GM23338 (cell line): ENCODE measurements at regions not wholly inside any gene's neighbourhood (a gene's known extent, or its start where the extent isn't known, plus 50 kb on each side); places are given as distances from the start of the nearest gene placed in this dataset.

Experiments
- ATAC-seq: fragments of 200-7000 bp; cut with Tn5 transposase; 3 replicates; pipeline ENCODE4 v1.9.1; 2020
- DNase-seq: peaks from one replicate; pipeline ENCODE4 v3.0.0-alpha.2; 2015; ENCODE audit warnings: low spot score
- H2AFZ ChIP-seq: fragments of 200-600 bp; sonication (generic); 2 replicates; pipeline ENCODE4 v1.8.0; 2016; ENCODE audit warnings: antibody characterized with exemption, mild to moderate bottlenecking, moderate library complexity
- H3F3A ChIP-seq: fragments of 200-600 bp; sonication (generic); replicated peaks from 2 replicates; pipeline ENCODE4 v1.8.0; 2017; ENCODE audit warnings: antibody characterized with exemption, mixed run types, low read depth
- H3K27ac ChIP-seq: fragments of 200-600 bp; sonication (generic); 2 replicates; pipeline ENCODE4 v1.6.1; 2016; ENCODE audit warnings: low read depth
- H3K27me3 ChIP-seq: fragments of 200-600 bp; sonication (generic); 2 replicates; pipeline ENCODE4 v1.8.0; 2016; ENCODE audit warnings: mild to moderate bottlenecking, mixed run types, moderate library complexity; ENCODE audit not compliant: insufficient read depth
- H3K36me3 ChIP-seq: fragments of 200-600 bp; sonication (generic); 2 replicates; pipeline ENCODE4 v1.8.0; 2016; ENCODE audit warnings: mild to moderate bottlenecking; ENCODE audit not compliant: insufficient read depth
- H3K4me1 ChIP-seq: fragments of 200-600 bp; sonication (generic); 2 replicates; pipeline ENCODE4 v1.8.0; 2016; ENCODE audit warnings: mild to moderate bottlenecking, moderate library complexity; ENCODE audit not compliant: insufficient read depth
- H3K4me2 ChIP-seq: fragments of 200-600 bp; sonication (generic); 2 replicates; pipeline ENCODE4 v1.7.1; 2017; ENCODE audit warnings: mixed run types
- H3K4me3 ChIP-seq: fragments of 200-600 bp; sonication (generic); 2 replicates; pipeline ENCODE4 v1.6.1; 2016; ENCODE audit warnings: mixed run types
- H3K79me2 ChIP-seq: fragments of 200-600 bp; sonication (generic); replicated peaks from 2 replicates; pipeline ENCODE4 v1.8.0; 2017; ENCODE audit warnings: mild to moderate bottlenecking; ENCODE audit not compliant: insufficient read depth
- H3K9me2 ChIP-seq: fragments of 200-600 bp; sonication (generic); 2 replicates; pipeline ENCODE4 v1.8.0; 2017; ENCODE audit not compliant: insufficient read depth
- H4K20me1 ChIP-seq: fragments of 200-600 bp; sonication (generic); replicated peaks from 2 replicates; pipeline ENCODE4 v1.8.0; 2017; ENCODE audit warnings: mild to moderate bottlenecking; ENCODE audit not compliant: insufficient read depth
- H3K27ac Mint-ChIP-seq: 2 replicates; pipeline ENCODE4 v1.8.0; 2020; ENCODE audit warnings: inconsistent platforms, mild to moderate bottlenecking, moderate library complexity, mixed read lengths
- H3K27me3 Mint-ChIP-seq: 3 replicates; pipeline ENCODE4 v1.8.0; 2022; ENCODE audit warnings: low read depth, mild to moderate bottlenecking, moderate library complexity, mixed read lengths, inconsistent platforms; ENCODE audit not compliant: insufficient read depth, poor library complexity
- H3K36me3 Mint-ChIP-seq: 3 replicates; pipeline ENCODE4 v1.8.0; 2021; ENCODE audit warnings: low read depth, mild to moderate bottlenecking, inconsistent platforms, moderate library complexity, mixed read lengths
- H3K4me1 Mint-ChIP-seq: 3 replicates; pipeline ENCODE4 v1.8.0; 2020; ENCODE audit warnings: mild to moderate bottlenecking, inconsistent platforms, mixed read lengths
- H3K4me3 Mint-ChIP-seq: 3 replicates; pipeline ENCODE4 v1.8.0; 2021; ENCODE audit warnings: moderate library complexity, mild to moderate bottlenecking, inconsistent platforms, mixed read lengths
- H3K9me3 Mint-ChIP-seq: 3 replicates; pipeline ENCODE4 v1.8.0; 2020; ENCODE audit warnings: moderate library complexity, mild to moderate bottlenecking, inconsistent platforms, mixed read lengths
- CTCF ChIP-seq, 2 experiments: fragments of 200-600 bp in 1 of 2; sonication (generic) in 1 of 2; conservative IDR thresholded peaks; 2 replicates each; pipeline versions ENCODE4 v1.5.1 to v1.6.1; 2016 to 2017; ENCODE audit warnings: antibody characterized with exemption in 2 of 2, low read depth in 2 of 2, mild to moderate bottlenecking in 2 of 2, moderate library complexity in 1 of 2
- EZH2 ChIP-seq: fragments of 200-600 bp; sonication (generic); IDR thresholded peaks from one replicate; pipeline ENCODE4 v1.8.0; 2017; ENCODE audit warnings: antibody characterized with exemption, mild to moderate bottlenecking, low read depth; ENCODE audit not compliant: unreplicated experiment
- EZH2phosphoT487 ChIP-seq: fragments of 200-600 bp; sonication (generic); IDR thresholded peaks from one replicate; pipeline ENCODE4 v1.8.1; 2018; ENCODE audit warnings: antibody characterized with exemption; ENCODE audit not compliant: unreplicated experiment
- JUNB ChIP-seq: IDR thresholded peaks from one replicate; pipeline ENCODE4 v1.6.1; 2016; ENCODE audit warnings: antibody characterized with exemption; ENCODE audit not compliant: unreplicated experiment
- NANOG ChIP-seq: IDR thresholded peaks from 2 replicates; pipeline ENCODE4 v1.6.1; 2016; ENCODE audit warnings: antibody characterized with exemption, borderline replicate concordance
- POLR2AphosphoS5 ChIP-seq: IDR thresholded peaks from 2 replicates; pipeline ENCODE4 v1.6.1; 2016; ENCODE audit warnings: antibody characterized with exemption, low read depth
- REST ChIP-seq: IDR thresholded peaks from one replicate; pipeline ENCODE4 v1.6.1; 2018; ENCODE audit warnings: antibody characterized with exemption; ENCODE audit not compliant: unreplicated experiment
- STAT1 ChIP-seq: IDR thresholded peaks from one replicate; pipeline ENCODE4 v1.6.1; 2016; ENCODE audit warnings: antibody characterized with exemption; ENCODE audit not compliant: unreplicated experiment
- ZNF114 ChIP-seq: fragments of 250-450 bp; sonication (Bioruptor Pico); IDR thresholded peaks from 2 replicates; pipeline ENCODE4 v1.5.0; 2020; ENCODE audit warnings: mild to moderate bottlenecking, moderate library complexity
- ZNF331 ChIP-seq: fragments of 250-450 bp; sonication (Bioruptor Pico); IDR thresholded peaks from 2 replicates; pipeline ENCODE4 v1.5.0; 2020; ENCODE audit warnings: low read depth, mild to moderate bottlenecking, moderate library complexity
- ZNF462 ChIP-seq: fragments of 250-450 bp; sonication (Bioruptor Pico); IDR thresholded peaks from 2 replicates; pipeline ENCODE4 v1.5.0; 2020; ENCODE audit warnings: mild to moderate bottlenecking, moderate library complexity

- peak; percentile 56 for ATAC-seq
- Histone ChIP-seq H3K4me2 (no peak overlapping the region), H2AFZ (peak overlapping the region; percentile 8; the same call in 1 of the 2 replicates), H3K4me1 (no peaks in the 10 kb centered on the region), H3F3A (no peaks in the 10 kb centered on the region), H3K27ac (no peak overlapping the region), H3K4me3 (no peak overlapping the region), H4K20me1 (no peaks in the 10 kb centered on the region), H3K27me3 (no peaks in the 10 kb centered on the region), H3K36me3 (no peaks in the 10 kb centered on the region), H3K9me2 (no peaks in the 10 kb centered on the region), H3K79me2 (no peaks in the 10 kb centered on the region)
- peaks cover 6% of the 10 kb centered on the region for H3K27me3 Mint-ChIP-seq
- peaks cover 23% of the 10 kb centered on the region; the same call in 2 of the 3 replicates for H3K9me3 Mint-ChIP-seq
- peak; percentile 53 for DNase-seq
- no peak overlapping the region for H3K4me3 Mint-ChIP-seq
- no peak overlapping the region for H3K27ac Mint-ChIP-seq
- peaks cover 19% of the 10 kb centered on the region; the same call in 2 of the 3 replicates for H3K36me3 Mint-ChIP-seq
- no peaks in the 10 kb centered on the region for H3K4me1 Mint-ChIP-seq
- TF ChIP-seq CTCF (conservative IDR thresholded peaks at IDR 0.05; ENCODE audit: low read depth in 2 of 2) = peak; percentile 47 to 80
- TF ChIP-seq ZNF331 = no peak
- TF ChIP-seq EZH2 = no peak
- no peak for TF ChIP-seq NANOG
- no peak for TF ChIP-seq ZNF114 (CRISPR knock-in tag)
Observed at GRCh38 chr4:79241846-79242245, 84.0 kb downstream of the NAA11 start.

- no peak for ATAC-seq
- Histone ChIP-seq H3K4me1 (no peaks in the 10 kb centered on the region), H3K9me2 (no peaks in the 10 kb centered on the region), H3K4me2 (no peak overlapping the region), H3K27ac (no peak overlapping the region), H3K4me3 (no peak overlapping the region), H2AFZ (no peak overlapping the region), H3K79me2 (no peaks in the 10 kb centered on the region), H3K27me3 (no peaks in the 10 kb centered on the region), H3F3A (no peaks in the 10 kb centered on the region), H4K20me1 (no peaks in the 10 kb centered on the region), H3K36me3 (no peaks in the 10 kb centered on the region)
- Mint-ChIP-seq H3K27me3 (peaks cover 6% of the 10 kb centered on the region), H3K4me3 (no peak overlapping the region), H3K36me3 (no peaks in the 10 kb centered on the region), H3K4me1 (no peaks in the 10 kb centered on the region), H3K9me3 (no peaks in the 10 kb centered on the region), H3K27ac (no peak overlapping the region)
- DNase-seq = peak; percentile 10
- no peak for TF ChIP-seq ZNF114 (CRISPR knock-in tag)
- no peak for TF ChIP-seq EZH2phosphoT487
- TF ChIP-seq STAT1 = no peak
- TF ChIP-seq ZNF462 = no peak
- no peak for TF ChIP-seq JUNB
- no peak for TF ChIP-seq POLR2AphosphoS5
- TF ChIP-seq REST = no peak
- no peak for TF ChIP-seq NANOG
Observed at GRCh38 chr4:79237851-79238250, 88.0 kb downstream of the NAA11 start.
